OCI-LY1 (cell line): ENCODE measurements at regions not wholly inside any gene's neighbourhood (a gene's known extent, or its start where the extent isn't known, plus 50 kb on each side); places are given as distances from the start of the nearest gene placed in this dataset.

ENCODE experiments used
- H2AFZ ChIP-seq: fragments of 200-600 bp; sonication (generic), shearing (Covaris generic); 2 replicates; pipeline ENCODE4 v1.6.0; 2014; ENCODE audit warnings: antibody characterized with exemption, mild to moderate bottlenecking, low read length
- H3F3A ChIP-seq: fragments of 200-600 bp; sonication (generic), shearing (Covaris generic); 2 replicates; pipeline ENCODE4 v1.6.0; 2014; ENCODE audit warnings: mild to moderate bottlenecking, antibody characterized with exemption, low read length, moderate library complexity; ENCODE audit not compliant: insufficient read depth
- H3K27ac ChIP-seq: fragments of 200-600 bp; sonication (generic); 2 replicates; pipeline ENCODE4 v1.5.1; 2014; ENCODE audit warnings: low read length, mixed run types, mild to moderate bottlenecking, low read depth; ENCODE audit not compliant: poor library complexity, severe bottlenecking
- H3K27me3 ChIP-seq: fragments of 200-600 bp; sonication (generic); 2 replicates; pipeline ENCODE4 v1.6.0; 2014; ENCODE audit warnings: antibody characterized with exemption, mild to moderate bottlenecking, low read length, moderate library complexity; ENCODE audit not compliant: insufficient read depth
- H3K36me3 ChIP-seq: fragments of 200-600 bp; sonication (generic); 2 replicates; pipeline ENCODE4 v1.6.1; 2014; ENCODE audit warnings: mild to moderate bottlenecking, antibody characterized with exemption, low read length, moderate library complexity, mixed read lengths; ENCODE audit not compliant: insufficient read depth
- H3K4me1 ChIP-seq: fragments of 200-600 bp; sonication (generic); 2 replicates; pipeline ENCODE4 v1.5.1; 2014; ENCODE audit warnings: mild to moderate bottlenecking, low read length, moderate library complexity; ENCODE audit not compliant: insufficient read depth, severe bottlenecking
- H3K4me2 ChIP-seq: fragments of 200-600 bp; sonication (generic), shearing (Covaris generic); 2 replicates; pipeline ENCODE4 v1.6.1; 2014; ENCODE audit warnings: low read length
- H3K4me3 ChIP-seq: fragments of 200-600 bp; sonication (generic); 2 replicates; pipeline ENCODE4 v1.5.1; 2014; ENCODE audit warnings: low read length, low read depth, mild to moderate bottlenecking, mixed read lengths; ENCODE audit not compliant: poor library complexity, severe bottlenecking
- H3K79me2 ChIP-seq: fragments of 200-600 bp; shearing (Covaris generic); 2 replicates; pipeline ENCODE4 v1.6.1; 2016; ENCODE audit warnings: mixed run types, low read length, mixed read lengths; ENCODE audit not compliant: insufficient read depth
- H3K9ac ChIP-seq: fragments of 200-600 bp; sonication (generic), shearing (Covaris generic); 2 replicates; pipeline ENCODE4 v1.6.1; 2014; ENCODE audit warnings: mild to moderate bottlenecking, low read length, mixed read lengths
- H3K9me2 ChIP-seq: fragments of 200-600 bp; sonication (generic), shearing (Covaris generic); 2 replicates; pipeline ENCODE4 v1.6.1; 2014; ENCODE audit warnings: low read depth, mild to moderate bottlenecking, low read length, mixed read lengths
- H3K9me3 ChIP-seq: fragments of 200-600 bp; shearing (Covaris generic); 2 replicates; pipeline ENCODE4 v1.6.1; 2014; ENCODE audit warnings: low read length, mixed read lengths
- H4K20me1 ChIP-seq: fragments of 200-600 bp; sonication (generic), shearing (Covaris generic); 2 replicates; pipeline ENCODE4 v1.6.0; 2016; ENCODE audit warnings: mild to moderate bottlenecking, low read length; ENCODE audit not compliant: insufficient read depth
- EZH2 ChIP-seq: fragments of 200-600 bp; sonication (generic), shearing (Covaris generic); IDR thresholded peaks from 2 replicates; pipeline ENCODE4 v1.8.0; 2017; ENCODE audit warnings: borderline replicate concordance, mixed run types, mild to moderate bottlenecking, antibody characterized with exemption, low read length, moderate library complexity, mixed read lengths
- TF ChIP-seq, protein P1 (sequence below): fragments of 200-600 bp; sonication (generic), shearing (Covaris generic); IDR thresholded peaks from 2 replicates; pipeline ENCODE4 v1.5.1; 2017; ENCODE audit warnings: mild to moderate bottlenecking, antibody characterized with exemption, low read length, moderate library complexity, mixed read lengths

DNA sequence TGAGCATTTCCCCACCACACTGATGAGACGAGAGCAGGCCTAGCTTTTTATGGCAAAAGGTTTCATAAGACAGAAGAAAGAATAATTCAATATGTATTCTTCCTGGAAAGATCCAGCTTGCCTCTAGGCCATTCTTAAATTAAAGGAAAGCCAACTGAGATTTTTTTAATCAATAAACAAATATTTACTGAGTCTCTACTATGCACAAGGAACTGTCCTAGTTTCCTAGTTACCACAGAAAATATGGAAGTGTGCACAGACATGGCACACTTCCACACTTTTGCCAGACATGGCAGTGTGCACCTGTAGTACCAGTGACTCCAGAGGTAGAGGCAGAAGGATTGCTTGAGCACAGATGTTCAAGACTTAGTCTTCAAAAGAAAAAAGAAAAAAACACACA, 281.0 kb downstream of the CETN3 start:
- Histone ChIP-seq H3K9me3 (no peaks in the 10 kb centered on the region), H3F3A (no peaks in the 10 kb centered on the region), H3K79me2 (no peaks in the 10 kb centered on the region)

DNA sequence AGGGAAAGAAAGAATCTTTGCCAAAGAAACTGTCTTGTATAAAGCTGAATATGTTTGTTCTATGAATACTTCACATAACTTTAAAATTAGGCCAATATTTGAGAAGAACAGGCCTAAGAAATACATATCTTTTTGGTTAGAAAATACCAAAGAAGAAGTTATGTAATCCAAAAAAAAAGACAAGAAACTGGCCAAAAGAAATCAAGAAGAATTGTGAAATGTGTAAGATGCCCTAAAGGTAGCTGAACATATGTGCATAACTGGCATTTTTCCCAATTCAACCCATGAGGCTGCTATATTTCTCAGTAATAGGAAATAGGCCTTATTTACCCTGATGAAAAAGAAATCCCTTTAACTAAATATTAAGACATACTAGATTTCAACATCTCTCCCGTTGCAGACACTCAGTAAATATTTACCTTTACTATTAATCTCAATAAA, 290.0 kb downstream of the CETN3 start:
- Histone ChIP-seq H3K9me3 (no peaks in the 10 kb centered on the region), H3K9ac (no peak overlapping the region), H3K4me1 (no peaks in the 10 kb centered on the region), H4K20me1 (no peaks in the 10 kb centered on the region), H3K36me3 (no peaks in the 10 kb centered on the region), H3K27me3 (no peaks in the 10 kb centered on the region), H2AFZ (no peak overlapping the region), H3K4me3 (no peak overlapping the region), H3K79me2 (no peaks in the 10 kb centered on the region), H3F3A (no peaks in the 10 kb centered on the region), H3K9me2 (no peaks in the 10 kb centered on the region), H3K27ac (no peak overlapping the region), H3K4me2 (no peak overlapping the region)
- no peak for TF ChIP-seq EZH2
- TF ChIP-seq, protein P1, sequence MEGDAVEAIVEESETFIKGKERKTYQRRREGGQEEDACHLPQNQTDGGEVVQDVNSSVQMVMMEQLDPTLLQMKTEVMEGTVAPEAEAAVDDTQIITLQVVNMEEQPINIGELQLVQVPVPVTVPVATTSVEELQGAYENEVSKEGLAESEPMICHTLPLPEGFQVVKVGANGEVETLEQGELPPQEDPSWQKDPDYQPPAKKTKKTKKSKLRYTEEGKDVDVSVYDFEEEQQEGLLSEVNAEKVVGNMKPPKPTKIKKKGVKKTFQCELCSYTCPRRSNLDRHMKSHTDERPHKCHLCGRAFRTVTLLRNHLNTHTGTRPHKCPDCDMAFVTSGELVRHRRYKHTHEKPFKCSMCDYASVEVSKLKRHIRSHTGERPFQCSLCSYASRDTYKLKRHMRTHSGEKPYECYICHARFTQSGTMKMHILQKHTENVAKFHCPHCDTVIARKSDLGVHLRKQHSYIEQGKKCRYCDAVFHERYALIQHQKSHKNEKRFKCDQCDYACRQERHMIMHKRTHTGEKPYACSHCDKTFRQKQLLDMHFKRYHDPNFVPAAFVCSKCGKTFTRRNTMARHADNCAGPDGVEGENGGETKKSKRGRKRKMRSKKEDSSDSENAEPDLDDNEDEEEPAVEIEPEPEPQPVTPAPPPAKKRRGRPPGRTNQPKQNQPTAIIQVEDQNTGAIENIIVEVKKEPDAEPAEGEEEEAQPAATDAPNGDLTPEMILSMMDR, result no peak

More for the DNA sequence above, 281.0 kb downstream of the CETN3 start:
- TF ChIP-seq EZH2, result no peak
- H3K36me3 ChIP-seq, result no peaks in the 10 kb centered on the region
- no peak overlapping the region for H3K4me3 ChIP-seq
- H4K20me1 ChIP-seq, result no peaks in the 10 kb centered on the region
- no peak overlapping the region for H3K9ac ChIP-seq
- no peaks in the 10 kb centered on the region for H3K9me2 ChIP-seq
- H3K27ac ChIP-seq, result no peak overlapping the region
- H3K27me3 ChIP-seq, result no peaks in the 10 kb centered on the region
- no peaks in the 10 kb centered on the region for H3K4me1 ChIP-seq
- H3K4me2 ChIP-seq, result no peak overlapping the region
- no peak overlapping the region for H2AFZ ChIP-seq

DNA sequence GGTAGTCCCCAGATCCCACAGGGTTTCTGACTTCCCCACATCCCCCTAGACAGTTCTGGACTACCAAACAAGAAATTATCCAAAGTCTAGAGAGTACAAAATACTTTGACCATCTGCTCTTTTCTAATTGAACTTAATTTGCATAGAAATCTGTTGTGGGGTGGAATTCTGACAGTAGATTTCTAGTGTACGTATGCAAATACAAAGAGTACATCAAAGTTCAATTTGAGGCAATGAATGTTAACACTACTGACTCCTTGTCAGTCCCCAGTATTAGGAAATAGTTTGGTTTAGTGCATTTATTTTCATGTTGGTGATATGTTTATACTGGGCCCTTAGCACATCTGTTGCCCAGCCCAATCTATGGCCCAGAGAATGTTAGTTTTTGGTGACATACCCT, 292.6 kb downstream of the CETN3 start:
- Histone ChIP-seq H4K20me1 (no peaks in the 10 kb centered on the region), H3K36me3 (no peaks in the 10 kb centered on the region), H3K9ac (no peak overlapping the region), H3K27me3 (no peaks in the 10 kb centered on the region), H2AFZ (no peak overlapping the region), H3F3A (no peaks in the 10 kb centered on the region), H3K9me2 (no peaks in the 10 kb centered on the region), H3K4me1 (no peaks in the 10 kb centered on the region), H3K4me2 (no peak overlapping the region), H3K27ac (no peak overlapping the region), H3K9me3 (no peaks in the 10 kb centered on the region), H3K4me3 (no peak overlapping the region), H3K79me2 (no peaks in the 10 kb centered on the region)
- no peak for TF ChIP-seq EZH2
- TF ChIP-seq, protein P1, result no peak

DNA sequence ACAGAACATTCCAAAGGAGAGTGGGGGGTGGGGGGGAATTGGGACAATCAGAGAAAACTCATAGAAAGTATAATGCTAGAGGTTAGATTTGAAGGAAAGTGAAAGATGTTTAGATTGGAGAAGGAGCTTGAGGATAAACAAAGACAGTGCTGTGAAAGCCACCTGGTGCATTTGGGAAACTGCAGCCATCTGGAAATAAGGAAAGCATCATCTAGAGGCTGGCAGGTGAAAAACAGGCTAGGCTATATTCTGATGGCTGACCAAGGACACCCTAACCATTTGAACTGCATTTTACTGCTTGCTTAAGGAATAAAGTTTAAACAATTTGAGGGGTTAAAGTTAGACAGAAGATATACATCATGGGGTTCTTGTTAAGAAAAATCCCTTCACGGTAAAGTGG, 296.4 kb downstream of the CETN3 start:
- Histone ChIP-seq H3K9ac (no peak overlapping the region), H3K27ac (no peak overlapping the region), H3K36me3 (no peaks in the 10 kb centered on the region), H3K4me2 (no peak overlapping the region), H2AFZ (no peak overlapping the region), H3K9me2 (no peaks in the 10 kb centered on the region), H3K4me1 (no peaks in the 10 kb centered on the region), H3K79me2 (no peaks in the 10 kb centered on the region), H3F3A (no peaks in the 10 kb centered on the region), H3K27me3 (no peaks in the 10 kb centered on the region), H3K4me3 (no peak overlapping the region), H4K20me1 (no peaks in the 10 kb centered on the region), H3K9me3 (no peaks in the 10 kb centered on the region)
- no peak for TF ChIP-seq EZH2
- TF ChIP-seq, protein P1, result no peak
